SK-MEL-5 (cell line): ENCODE measurements at regions not wholly inside any gene's neighbourhood (a gene's known extent, or its start where the extent isn't known, plus 50 kb on each side); places are given as distances from the start of the nearest gene placed in this dataset.

Experiments used
- small RNA-seq, 2 experiments: library from RNA; depleted of rRNA; stranded (forward); fragments of <200 nt; gene quantifications; one replicate each; pipeline ENCODE3, GENCODE V24; 2014

Small RNA genes lying in the stretch of these regions (small RNA-seq; reads per million reads assigned to genes)
- gene MIR888 (0 reads per million in 2 experiments), gene MIR890 (0 reads per million in 2 experiments), gene MIR891A (0 to 0.14 reads per million in 2 experiments), gene MIR891B (0 reads per million in 2 experiments), gene MIR892A (0 reads per million in 2 experiments), gene MIR892B (0 reads per million in 2 experiments), gene MIR892C (0 reads per million in 2 experiments)
